Sigmoid colon (tissue), 4 donors: ENCODE measurements at regions not wholly inside any gene's neighbourhood (a gene's known extent, or its start where the extent isn't known, plus 50 kb on each side); places are given as distances from the start of the nearest gene placed in this dataset.

Source experiments
- EP300 ChIP-seq, 4 donors: sonication (generic); formaldehyde crosslinking; IDR thresholded peaks; one replicate each; pipeline ENCODE4 v1.6.1; 2017; ENCODE audit warnings: antibody characterized with exemption in 4 of 4
- POLR2A ChIP-seq, 2 donors: fragments of 450-650 bp; IDR thresholded peaks; one replicate each; pipeline ENCODE4 v1.6.1; 2016; ENCODE audit warnings: antibody characterized with exemption in 2 of 2, mild to moderate bottlenecking in 2 of 2, moderate library complexity in 2 of 2
- POLR2AphosphoS5 ChIP-seq, 4 donors: sonication (generic); formaldehyde crosslinking; IDR thresholded peaks; one replicate each; pipeline ENCODE4 v1.6.1; 2017; ENCODE audit warnings: antibody characterized with exemption in 4 of 4
- TF ChIP-seq, protein P1 (sequence below), 4 experiments: fragments of 450-650 bp in 3 of 4; fragments of 200-600 bp in 1 of 4; IDR thresholded peaks; one replicate each; pipeline ENCODE4 v1.5.1; 2016 to 2019; ENCODE audit warnings: antibody characterized with exemption in 4 of 4, mild to moderate bottlenecking in 3 of 4, moderate library complexity in 2 of 4

DNA sequence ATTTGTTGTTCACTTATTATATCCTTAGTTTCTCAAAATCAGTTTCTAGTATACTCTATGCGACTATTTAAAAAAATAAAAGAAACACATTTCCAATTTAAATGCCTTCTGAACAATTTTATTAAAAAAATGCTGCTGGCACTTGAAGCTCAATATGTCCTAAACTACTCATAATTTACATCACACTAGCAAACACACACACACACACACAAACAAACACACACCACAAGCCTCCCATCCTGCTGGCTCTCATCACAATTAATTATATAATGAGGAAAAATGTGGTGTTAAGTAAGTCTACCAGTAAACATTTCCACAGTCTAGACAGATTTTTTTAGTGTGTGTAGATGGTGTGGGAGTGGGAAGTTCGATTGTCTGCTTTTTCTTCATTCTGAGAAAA lies 350.3 kb downstream of the AASDHPPT start:
- TF ChIP-seq POLR2A (IDR thresholded peaks at IDR 0.05) = no peak
- TF ChIP-seq, protein P1, sequence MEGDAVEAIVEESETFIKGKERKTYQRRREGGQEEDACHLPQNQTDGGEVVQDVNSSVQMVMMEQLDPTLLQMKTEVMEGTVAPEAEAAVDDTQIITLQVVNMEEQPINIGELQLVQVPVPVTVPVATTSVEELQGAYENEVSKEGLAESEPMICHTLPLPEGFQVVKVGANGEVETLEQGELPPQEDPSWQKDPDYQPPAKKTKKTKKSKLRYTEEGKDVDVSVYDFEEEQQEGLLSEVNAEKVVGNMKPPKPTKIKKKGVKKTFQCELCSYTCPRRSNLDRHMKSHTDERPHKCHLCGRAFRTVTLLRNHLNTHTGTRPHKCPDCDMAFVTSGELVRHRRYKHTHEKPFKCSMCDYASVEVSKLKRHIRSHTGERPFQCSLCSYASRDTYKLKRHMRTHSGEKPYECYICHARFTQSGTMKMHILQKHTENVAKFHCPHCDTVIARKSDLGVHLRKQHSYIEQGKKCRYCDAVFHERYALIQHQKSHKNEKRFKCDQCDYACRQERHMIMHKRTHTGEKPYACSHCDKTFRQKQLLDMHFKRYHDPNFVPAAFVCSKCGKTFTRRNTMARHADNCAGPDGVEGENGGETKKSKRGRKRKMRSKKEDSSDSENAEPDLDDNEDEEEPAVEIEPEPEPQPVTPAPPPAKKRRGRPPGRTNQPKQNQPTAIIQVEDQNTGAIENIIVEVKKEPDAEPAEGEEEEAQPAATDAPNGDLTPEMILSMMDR (IDR thresholded peaks at IDR 0.05) = no peak
- TF ChIP-seq POLR2AphosphoS5 (IDR thresholded peaks at IDR 0.05) = no peak
- no peak for TF ChIP-seq EP300 (IDR thresholded peaks at IDR 0.05)
